ENCODE measurements at regions not wholly inside any gene's neighbourhood (a gene's known extent, or its start where the extent isn't known, plus 50 kb on each side); places are given as distances from the start of the nearest gene placed in this dataset.
A peak's percentile ranks its signal among the peaks of the same experiment; 100 is the strongest.

DNA sequence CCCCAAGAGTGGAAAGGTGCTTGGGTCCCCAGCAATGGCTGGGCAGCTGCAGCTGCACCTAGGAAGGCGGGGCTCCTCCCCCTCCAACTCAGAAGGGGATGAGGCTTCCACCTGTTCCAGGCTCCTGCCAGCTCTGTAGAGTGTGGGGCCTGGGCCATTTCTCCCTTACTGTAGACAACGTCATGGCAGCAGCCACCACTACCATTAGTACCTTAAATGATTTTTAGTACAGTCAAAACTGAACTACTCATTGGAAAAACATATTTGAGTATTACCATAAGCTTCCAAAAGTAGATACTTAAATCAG, 1274.2 kb upstream of the GBE1 start:
- no peaks in the 10 kb centered on the region for H3K27me3 ChIP-seq
- H3K9me3 ChIP-seq: no peaks in the 10 kb centered on the region
- H3K36me3 ChIP-seq: no peaks in the 10 kb centered on the region
- TF ChIP-seq CTCF (IDR thresholded peaks at IDR 0.05): no peak
- ATAC-seq (peak; percentile 33), DNase-seq (no peak)
- no peak overlapping the region for H3K4me3 ChIP-seq
- H3K4me1 ChIP-seq: no peaks in the 10 kb centered on the region
- no peak overlapping the region for H3K27ac ChIP-seq
- intact Hi-C loops (cut with DNase I): no loop called here

- TF ChIP-seq CTCF (IDR thresholded peaks at IDR 0.05): no peak
- Histone ChIP-seq H3K4me3 (no peak overlapping the region), H3K27me3 (no peaks in the 10 kb centered on the region), H3K27ac (no peak overlapping the region), H3K36me3 (no peaks in the 10 kb centered on the region), H3K4me1 (no peaks in the 10 kb centered on the region), H3K9me3 (no peaks in the 10 kb centered on the region)
- intact Hi-C loops (cut with DNase I): no loop called here
- DNase-seq (peak; percentile 48), ATAC-seq (peak; percentile 15)
Measured at GRCh38 chr3:83034806-83035703, 1273.6 kb upstream of the GBE1 start.

DNA sequence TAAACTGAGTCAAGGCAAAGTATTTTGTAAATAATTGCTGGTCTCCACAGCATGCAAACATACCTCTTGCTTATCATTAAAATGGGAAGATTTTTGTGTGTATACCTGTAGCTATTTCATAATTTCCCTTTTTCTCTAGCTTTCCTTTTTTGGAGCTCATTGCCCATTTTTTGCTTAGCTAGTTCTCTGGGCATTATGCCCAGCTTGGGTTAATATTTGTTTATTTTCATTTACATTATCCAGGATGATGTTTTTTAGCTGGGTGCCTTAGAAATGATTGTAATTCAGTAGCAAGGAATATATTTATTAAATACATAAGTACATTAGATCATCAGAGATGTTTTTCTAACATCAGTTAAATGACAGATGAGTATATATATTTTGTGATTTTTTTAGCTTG, 1271.7 kb upstream of the GBE1 start:
- H3K36me3 ChIP-seq: no peaks in the 10 kb centered on the region
- DNase-seq (no peak), ATAC-seq (no peak)
- H3K9me3 ChIP-seq: no peaks in the 10 kb centered on the region
- intact Hi-C loops (cut with DNase I): no loop called here
- no peaks in the 10 kb centered on the region for H3K27me3 ChIP-seq
- no peak overlapping the region for H3K4me3 ChIP-seq
- H3K27ac ChIP-seq: no peak overlapping the region
- H3K4me1 ChIP-seq: no peaks in the 10 kb centered on the region
- TF ChIP-seq CTCF (IDR thresholded peaks at IDR 0.05): no peak

DNA sequence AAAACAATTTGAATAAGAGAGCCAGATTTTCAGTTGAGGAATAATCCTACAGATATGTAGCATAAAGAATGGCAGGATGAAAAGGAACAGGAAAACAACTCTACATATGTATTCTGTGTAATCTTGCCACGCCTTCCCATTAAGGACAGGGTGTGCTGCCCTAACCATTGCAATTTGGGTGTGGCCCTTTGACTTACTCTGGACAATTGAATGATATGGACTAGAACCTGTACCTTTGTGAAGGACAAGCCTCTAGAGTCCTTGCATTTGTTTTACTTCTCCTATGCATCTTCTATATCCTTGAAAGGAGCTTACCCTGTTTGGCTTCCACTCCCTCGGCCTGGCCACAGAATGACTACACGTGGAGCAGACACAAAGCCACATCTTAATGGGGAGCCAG, 1261.6 kb upstream of the GBE1 start:
- Histone ChIP-seq H3K27ac (no peak overlapping the region), H3K9me3 (no peaks in the 10 kb centered on the region), H3K27me3 (no peaks in the 10 kb centered on the region), H3K36me3 (no peaks in the 10 kb centered on the region), H3K4me1 (no peaks in the 10 kb centered on the region), H3K4me3 (no peak overlapping the region)
- TF ChIP-seq CTCF (IDR thresholded peaks at IDR 0.05): no peak
- ATAC-seq (no peak), DNase-seq (no peak)
- intact Hi-C loops (cut with DNase I): no loop called here

DNA sequence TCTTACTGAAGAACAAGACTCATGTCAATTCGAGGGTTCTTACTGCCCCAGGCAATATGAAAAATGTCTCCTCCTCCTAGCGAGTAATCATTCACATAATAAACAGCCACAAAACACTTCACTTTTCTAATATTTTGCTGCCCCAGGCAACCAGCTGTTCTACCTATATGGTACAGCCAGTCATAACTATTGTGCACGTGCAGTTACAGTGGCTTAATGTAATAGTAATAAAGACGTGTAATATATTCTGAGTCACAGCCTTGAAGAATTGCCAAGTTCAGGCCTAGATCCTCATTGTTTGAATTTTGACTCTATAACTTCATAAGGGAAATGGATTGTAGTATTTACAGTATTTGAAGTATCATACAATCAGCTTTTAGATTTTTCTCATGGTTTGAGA, 1250.0 kb upstream of the GBE1 start:
- TF ChIP-seq CTCF (IDR thresholded peaks at IDR 0.05): no peak
- DNase-seq: no peak

More for the DNA sequence above, 1250.0 kb upstream of the GBE1 start:
- no peaks in the 10 kb centered on the region for H3K27me3 ChIP-seq
- no peak overlapping the region for H3K4me3 ChIP-seq
- intact Hi-C loops (cut with DNase I): no loop called here
- no peaks in the 10 kb centered on the region for H3K36me3 ChIP-seq
- no peaks in the 10 kb centered on the region for H3K9me3 ChIP-seq
- no peaks in the 10 kb centered on the region for H3K4me1 ChIP-seq
- no peak for ATAC-seq
- H3K27ac ChIP-seq: no peak overlapping the region
